IMR-90 (cell line): ENCODE measurements at regions not wholly inside any gene's neighbourhood (a gene's known extent, or its start where the extent isn't known, plus 50 kb on each side); places are given as distances from the start of the nearest gene placed in this dataset.

Experiments
- ATAC-seq: fragments of 200-7000 bp; cut with Tn5 transposase; 2 replicates; pipeline ENCODE4 v1.9.1; 2020; ENCODE audit warnings: low read depth, mild to moderate bottlenecking, moderate library complexity
- BruUV-seq: library from RNA; stranded (reverse); fragments of 400-500 nt; replicated peaks from 2 replicates; lab custom pipeline; 2021; lab: Mats Ljungman, UMichigan
- CTCF ChIA-PET: fragments of 300-600 bp; formaldehyde crosslinking; extraction: SDS; loops from one replicate; lab custom pipeline; 2021; ENCODE audit warnings: antibody characterized with exemption; lab: Yijun Ruan, JAX
- POLR2A ChIA-PET: fragments of 300-600 bp; sonication (Branson Sonifier 250); formaldehyde crosslinking; loops from one replicate; lab custom pipeline; 2022; ENCODE audit warnings: antibody characterized with exemption; ENCODE audit not compliant: unreplicated experiment; lab: Charles Lee
- DNase-seq: peaks from one replicate; pipeline ENCODE4 v3.0.0; 2013
- H2AFZ ChIP-seq: replicated peaks from 2 replicates; pipeline ENCODE3; 2013; ENCODE audit warnings: low read length, mild to moderate bottlenecking; ENCODE audit not compliant: poor library complexity
- H2AK5ac ChIP-seq: 2 replicates; pipeline ENCODE4 v1.6.1; 2013; ENCODE audit warnings: low read depth, low read length, inconsistent platforms
- H2AK9ac ChIP-seq: replicated peaks from 2 replicates; pipeline ENCODE3; 2013; ENCODE audit warnings: mild to moderate bottlenecking, low read depth, low read length, moderate library complexity; ENCODE audit not compliant: poor library complexity
- H2BK120ac ChIP-seq: 2 replicates; pipeline ENCODE4 v1.6.1; 2013; ENCODE audit warnings: low read depth, low read length, inconsistent platforms
- H2BK15ac ChIP-seq: 3 replicates; pipeline ENCODE4 v1.6.1; 2013; ENCODE audit warnings: low read depth, low read length, inconsistent platforms
- H2BK20ac ChIP-seq: 2 replicates; pipeline ENCODE4 v1.6.1; 2013; ENCODE audit warnings: low read depth, mild to moderate bottlenecking, inconsistent platforms, low read length, moderate library complexity
- H2BK5ac ChIP-seq: 2 replicates; pipeline ENCODE4 v1.6.1; 2013; ENCODE audit warnings: mild to moderate bottlenecking, low read depth, low read length, inconsistent platforms; ENCODE audit not compliant: poor library complexity, severe bottlenecking
- H3K14ac ChIP-seq: replicated peaks from 2 replicates; pipeline ENCODE4 v1.6.1; 2013; ENCODE audit warnings: low read depth, low read length, inconsistent platforms
- H3K18ac ChIP-seq: 2 replicates; pipeline ENCODE4 v1.6.1; 2013; ENCODE audit warnings: low read depth, low read length, control low read depth
- H3K23ac ChIP-seq: 2 replicates; pipeline ENCODE4 v1.6.1; 2013; ENCODE audit warnings: low read depth, low read length, inconsistent platforms
- H3K27ac ChIP-seq: 2 replicates; pipeline ENCODE4 v1.5.1; 2013; ENCODE audit warnings: mild to moderate bottlenecking, control low read depth, low read length; ENCODE audit not compliant: insufficient read depth
- H3K27me3 ChIP-seq: 2 replicates; pipeline ENCODE4 v1.6.1; 2013; ENCODE audit warnings: low read length; ENCODE audit not compliant: control insufficient read depth, insufficient read depth
- H3K36me3 ChIP-seq: 2 replicates; pipeline ENCODE4 v1.6.1; 2013; ENCODE audit warnings: low read length, mixed read lengths; ENCODE audit not compliant: control insufficient read depth, insufficient read depth
- H3K4ac ChIP-seq: 2 replicates; pipeline ENCODE4 v1.6.1; 2013; ENCODE audit warnings: low read depth, low read length, inconsistent platforms
- H3K4me1 ChIP-seq: 2 replicates; pipeline ENCODE4 v1.6.1; 2013; ENCODE audit warnings: low read length, mixed read lengths; ENCODE audit not compliant: control insufficient read depth, insufficient read depth
- H3K4me2 ChIP-seq: 2 replicates; pipeline ENCODE4 v1.6.1; 2013; ENCODE audit warnings: low read depth, mild to moderate bottlenecking, control low read depth, low read length, moderate library complexity
- H3K4me3 ChIP-seq: 2 replicates; pipeline ENCODE4 v1.5.1; 2013; ENCODE audit warnings: low read depth, mild to moderate bottlenecking, control low read depth, low read length, moderate library complexity; ENCODE audit not compliant: insufficient read depth
- H3K56ac ChIP-seq: 2 replicates; pipeline ENCODE4 v1.6.1; 2013; ENCODE audit warnings: low read length, inconsistent platforms; ENCODE audit not compliant: insufficient read depth; ENCODE audit errors: extremely low read depth
- H3K79me1 ChIP-seq, 2 experiments: 2 replicates each; pipeline ENCODE4 v1.6.1; 2013; ENCODE audit warnings: low read length in 2 of 2, inconsistent platforms in 1 of 2, low read depth in 1 of 2
- H3K9ac ChIP-seq: 2 replicates; pipeline ENCODE4 v1.6.1; 2013; ENCODE audit warnings: low read depth, low read length, control low read depth
- H3K9me1 ChIP-seq: 2 replicates; pipeline ENCODE4 v1.6.1; 2013; ENCODE audit warnings: low read length, inconsistent platforms; ENCODE audit not compliant: insufficient read depth
- H3K9me3 ChIP-seq: 2 replicates; pipeline ENCODE4 v1.6.1; 2013; ENCODE audit warnings: low read length; ENCODE audit not compliant: control insufficient read depth, insufficient read depth
- H4K20me1 ChIP-seq: 2 replicates; pipeline ENCODE4 v1.6.1; 2013; ENCODE audit warnings: low read length, inconsistent platforms; ENCODE audit not compliant: insufficient read depth
- H4K5ac ChIP-seq: 2 replicates; pipeline ENCODE4 v1.6.1; 2013; ENCODE audit warnings: mild to moderate bottlenecking, low read depth, low read length, control low read depth
- H4K8ac ChIP-seq, 2 experiments: 2 replicates each; pipeline ENCODE4 v1.6.1; 2013; ENCODE audit warnings: low read depth in 2 of 2, low read length in 2 of 2, control low read depth in 1 of 2, inconsistent platforms in 1 of 2
- H4K91ac ChIP-seq: 2 replicates; pipeline ENCODE4 v1.6.1; 2013; ENCODE audit warnings: low read depth, low read length, inconsistent platforms; ENCODE audit not compliant: insufficient read depth
- BHLHE40 ChIP-seq: fragments of 150-350 bp; IDR thresholded peaks from 2 replicates; pipeline ENCODE4 v1.6.1; 2016; ENCODE audit warnings: mild to moderate bottlenecking, low read depth, low read length
- WGBS, 2 experiments: methylation state at CpG; one replicate each; pipeline versions ENCODE4 v1.1.5 to v1.1.7; 2013; ENCODE audit warnings: missing lambda C conversion rate in 2 of 2; ENCODE audit not compliant: insufficient read length in 1 of 2; ENCODE audit errors: extremely low coverage in 2 of 2; 5-methylcytosine and 5-hydroxymethylcytosine counted together
- dilution Hi-C: fragments of 300-500 bp; cut with HindIII; formaldehyde crosslinking; loops from one replicate; pipeline ENCODE4 v1.14.3; 2018; ENCODE audit warnings: low sequenced_read_pairs; ENCODE audit not compliant: unreplicated experiment
- in situ Hi-C: fragments of 300-500 bp; cut with MboI; formaldehyde crosslinking; loops from 3 replicates; pipeline ENCODE4 v1.14.3; 2019; ENCODE audit warnings: low sequenced_read_pairs, inconsistent platforms, mixed read lengths
- intact Hi-C: fragments of 100-400 bp; cut with micrococcal nuclease; formaldehyde crosslinking; loops from 2 replicates; pipeline ENCODE4 v1.10.0; 2022

DNA sequence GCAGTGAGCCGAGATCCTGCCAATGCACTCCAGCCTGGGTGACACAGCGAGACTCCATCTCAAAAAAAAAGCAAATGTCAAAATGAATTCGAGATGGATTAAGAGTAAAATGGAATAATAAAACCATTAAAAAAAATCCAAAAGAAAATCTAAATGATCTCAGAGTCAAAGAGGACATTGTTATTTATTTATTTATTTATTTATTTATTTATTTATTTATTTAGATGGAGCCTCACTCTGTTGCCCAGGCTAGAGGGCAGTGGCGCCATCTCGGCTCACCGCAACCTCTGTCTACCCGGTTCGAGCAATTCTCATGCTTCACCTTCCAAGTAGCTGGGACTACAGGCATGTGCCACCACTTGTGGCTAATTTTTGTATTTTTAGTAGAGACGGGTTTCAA, 349.2 kb downstream of the ANKRD30A start:
- H3K56ac ChIP-seq, result no peak overlapping the region
- H3K23ac ChIP-seq, result no peak overlapping the region
- no peaks in the 10 kb centered on the region for H3K36me3 ChIP-seq
- H3K4me3 ChIP-seq, result no peak overlapping the region
- no peaks in the 10 kb centered on the region for H4K20me1 ChIP-seq
- H2AFZ ChIP-seq, result no peak overlapping the region
- BruUV-seq, result no TSS peak
- dilution Hi-C loops, result no loop called here
- H3K27me3 ChIP-seq, result no peaks in the 10 kb centered on the region
- H2AK5ac ChIP-seq, result no peak overlapping the region
- no peak overlapping the region for H3K18ac ChIP-seq
- intact Hi-C loops, result no loop called here
- H3K14ac ChIP-seq, result no peak overlapping the region
- no CpG with 5 or more reads among the region's 9 CpGs for WGBS, 2 experiments
- H2BK15ac ChIP-seq, result no peak overlapping the region
- H3K9me3 ChIP-seq, result peaks cover 6% of the 10 kb centered on the region
- ATAC-seq, result no peak
- no peak overlapping the region for H3K4ac ChIP-seq
- H2BK5ac ChIP-seq, result no peak overlapping the region
- DNase-seq, result no peak
- no peak overlapping the region for H2BK120ac ChIP-seq
- no peak overlapping the region for H3K9ac ChIP-seq
- no peak overlapping the region for H2AK9ac ChIP-seq
- H4K8ac ChIP-seq, result no peak overlapping the region
- TF ChIP-seq BHLHE40, result no peak
- no peak overlapping the region for H4K5ac ChIP-seq
- no peak overlapping the region for H3K4me2 ChIP-seq
- H4K91ac ChIP-seq, result no peak overlapping the region
- H3K27ac ChIP-seq, result no peak overlapping the region
- CTCF ChIA-PET, result no interaction called here
- no peaks in the 10 kb centered on the region for H3K79me1 ChIP-seq
- no peaks in the 10 kb centered on the region for H3K4me1 ChIP-seq
- H3K9me1 ChIP-seq, result no peaks in the 10 kb centered on the region
- no peak overlapping the region for H2BK20ac ChIP-seq
- POLR2A ChIA-PET, result no interaction called here
- in situ Hi-C loops, result no loop called here
